ENCODE measurements at regions not wholly inside any gene's neighbourhood (a gene's known extent, or its start where the extent isn't known, plus 50 kb on each side); places are given as distances from the start of the nearest gene placed in this dataset.

- ATAC-seq (ENCODE audit: insufficient read depth, low FRiP score) = no peak
- H3K4me1 ChIP-seq (ENCODE audit: control insufficient read depth in 5 of 5, insufficient read depth in 5 of 5, low read length in 5 of 5) = no peaks in the 10 kb centered on the region
Observed at GRCh38 chr6:147103694-147104093, 100.5 kb upstream of the STXBP5 start.

GRCh38 chr6:147105786-147106185 is 98.4 kb upstream of the STXBP5 start:
- H3K27me3 ChIP-seq (ENCODE audit: control insufficient read depth in 3 of 3, insufficient read depth in 3 of 3, low read length in 2 of 3) = no peaks in the 10 kb centered on the region
- no peak for DNase-seq
- no peak for TF ChIP-seq CTCF (IDR thresholded peaks at IDR 0.05; ENCODE audit: control extremely low read depth, extremely low read depth)
- H3K9ac ChIP-seq (ENCODE audit: insufficient read depth in 1 of 2, low read length in 2 of 2) = no peak overlapping the region
- H3K27ac ChIP-seq (ENCODE audit: low read depth in 1 of 2, low read length in 1 of 2) = no peak overlapping the region
- H3K4me3 ChIP-seq = no peak overlapping the region
- no peaks in the 10 kb centered on the region for H3K36me3 ChIP-seq (ENCODE audit: control insufficient read depth in 4 of 4, insufficient read depth in 4 of 4, low read length in 4 of 4)
- 93 to 98% methylated on average over 5 of the region's 5 CpGs for WGBS, 2 donors
- no peak for ATAC-seq (ENCODE audit: insufficient read depth, low FRiP score)
- no peaks in the 10 kb centered on the region for H3K9me3 ChIP-seq (ENCODE audit: control insufficient read depth in 4 of 4, insufficient read depth in 3 of 4, low read length in 3 of 4)
- no peaks in the 10 kb centered on the region for H3K4me1 ChIP-seq (ENCODE audit: control insufficient read depth in 5 of 5, insufficient read depth in 5 of 5, low read length in 5 of 5)

More at GRCh38 chr6:147103694-147104093, 100.5 kb upstream of the STXBP5 start:
- no peaks in the 10 kb centered on the region for H3K9me3 ChIP-seq (ENCODE audit: control insufficient read depth in 4 of 4, insufficient read depth in 3 of 4, low read length in 3 of 4)
- no peak for TF ChIP-seq CTCF (IDR thresholded peaks at IDR 0.05; ENCODE audit: control extremely low read depth, extremely low read depth)
- no peak overlapping the region for H3K27ac ChIP-seq (ENCODE audit: low read depth in 1 of 2, low read length in 1 of 2)
- no peaks in the 10 kb centered on the region for H3K27me3 ChIP-seq (ENCODE audit: control insufficient read depth in 3 of 3, insufficient read depth in 3 of 3, low read length in 2 of 3)
- no peak for DNase-seq
- no peaks in the 10 kb centered on the region for H3K36me3 ChIP-seq (ENCODE audit: control insufficient read depth in 4 of 4, insufficient read depth in 4 of 4, low read length in 4 of 4)
- no peak overlapping the region for H3K4me3 ChIP-seq
- H3K9ac ChIP-seq (ENCODE audit: insufficient read depth in 1 of 2, low read length in 2 of 2) = no peak overlapping the region

- Histone ChIP-seq H3K9me3 (ENCODE audit: control insufficient read depth in 4 of 4, insufficient read depth in 3 of 4, low read length in 3 of 4) (no peaks in the 10 kb centered on the region), H3K4me3 (no peak overlapping the region), H3K9ac (ENCODE audit: insufficient read depth in 1 of 2, low read length in 2 of 2) (no peak overlapping the region), H3K27ac (ENCODE audit: low read depth in 1 of 2, low read length in 1 of 2) (no peak overlapping the region), H3K27me3 (ENCODE audit: control insufficient read depth in 3 of 3, insufficient read depth in 3 of 3, low read length in 2 of 3) (no peaks in the 10 kb centered on the region), H3K4me1 (ENCODE audit: control insufficient read depth in 5 of 5, insufficient read depth in 5 of 5, low read length in 5 of 5) (no peaks in the 10 kb centered on the region), H3K36me3 (ENCODE audit: control insufficient read depth in 4 of 4, insufficient read depth in 4 of 4, low read length in 4 of 4) (no peaks in the 10 kb centered on the region)
- 43 to 52% methylated on average over 7 of the region's 7 CpGs for WGBS, 2 donors
- TF ChIP-seq CTCF (IDR thresholded peaks at IDR 0.05; ENCODE audit: control extremely low read depth, extremely low read depth) = no peak
- peak in 1 of 3 donors; percentile 6 for DNase-seq
- ATAC-seq (ENCODE audit: insufficient read depth, low FRiP score) = peak; percentile 53
Observed at GRCh38 chr6:147106759-147107401, 97.3 kb upstream of the STXBP5 start.

Data from lung (tissue), 11 donors.